GM12878 (cell line): ENCODE measurements at regions not wholly inside any gene's neighbourhood (a gene's known extent, or its start where the extent isn't known, plus 50 kb on each side); places are given as distances from the start of the nearest gene placed in this dataset.

ENCODE experiments used
- ATF7 ChIP-seq: fragments of 450-650 bp; IDR thresholded peaks from 2 replicates; pipeline ENCODE4 v1.6.1; 2016; ENCODE audit warnings: low read depth, mild to moderate bottlenecking
- HDGF ChIP-seq: fragments of 450-650 bp; IDR thresholded peaks from 2 replicates; pipeline ENCODE4 v1.6.1; 2016; ENCODE audit warnings: antibody characterized with exemption
- MYC ChIP-seq: IDR thresholded peaks from 2 replicates; pipeline ENCODE4 v1.6.1; 2011; ENCODE audit warnings: mild to moderate bottlenecking, low read length, moderate library complexity, inconsistent platforms; ENCODE audit not compliant: insufficient read depth, insufficient replicate concordance, insufficient read length, severe bottlenecking
- NR2C2 ChIP-seq: IDR thresholded peaks from 2 replicates; pipeline ENCODE4 v1.6.1; 2011; ENCODE audit warnings: borderline replicate concordance, low read depth; ENCODE audit not compliant: control insufficient read depth, insufficient read length
- PML ChIP-seq: IDR thresholded peaks from 2 replicates; pipeline ENCODE4 v1.6.1; 2012; ENCODE audit warnings: low read length, inconsistent platforms
- REST ChIP-seq: IDR thresholded peaks from 2 replicates; pipeline ENCODE4 v1.6.1; 2012; ENCODE audit warnings: mild to moderate bottlenecking, low read depth, low read length
- USF1 ChIP-seq: IDR thresholded peaks from 2 replicates; pipeline ENCODE4 v1.6.1; 2011; ENCODE audit warnings: borderline replicate concordance, low read depth, mild to moderate bottlenecking, moderate library complexity, mixed read lengths, low read length; ENCODE audit not compliant: insufficient read depth; ENCODE audit errors: extremely low read length
- ZNF384 ChIP-seq: IDR thresholded peaks from 2 replicates; pipeline ENCODE4 v1.6.1; 2012; ENCODE audit warnings: low read depth, mild to moderate bottlenecking, low read length, improper control_type of control experiment, borderline replicate concordance
- ZNF592 ChIP-seq: fragments of 450-650 bp; IDR thresholded peaks from 2 replicates; pipeline ENCODE4 v1.6.1; 2017; ENCODE audit warnings: mild to moderate bottlenecking, moderate library complexity

GRCh38 chr13:73664851-73665250, 469.4 kb downstream of the KLF12 start (continued):
- no peak for TF ChIP-seq REST
- no peak for TF ChIP-seq ZNF384
- TF ChIP-seq NR2C2 = no peak
- no peak for TF ChIP-seq MYC
- no peak for TF ChIP-seq PML
- no peak for TF ChIP-seq ATF7
- TF ChIP-seq HDGF = no peak
- no peak for TF ChIP-seq USF1
- TF ChIP-seq ZNF592 = no peak
- TF ChIP-seq, all 136 proteins: peak for 0
